Endothelial cell of umbilical vein (primary cell): ENCODE measurements at regions not wholly inside any gene's neighbourhood (a gene's known extent, or its start where the extent isn't known, plus 50 kb on each side); places are given as distances from the start of the nearest gene placed in this dataset.

ENCODE experiments used
- BruUV-seq: library from RNA; stranded (reverse); fragments of 400-500 nt; replicated peaks from 2 replicates; lab custom pipeline; 2021; lab: Mats Ljungman, UMichigan
- CTCF ChIA-PET: fragments of 300-600, 350-600 bp; sonication (Branson Sonifier 250); formaldehyde crosslinking; loops from one replicate; lab custom pipeline; 2021; ENCODE audit warnings: antibody characterized with exemption, inconsistent platforms; lab: Charles Lee
- POLR2A ChIA-PET: fragments of 300-600, 350-600 bp; sonication (Branson Sonifier 250); formaldehyde crosslinking; loops from one replicate; lab custom pipeline; 2021; ENCODE audit warnings: antibody characterized with exemption, inconsistent platforms; lab: Charles Lee
- DNase-seq: peaks from one replicate; pipeline ENCODE4 v3.0.0-alpha.2; 2011; ENCODE audit warnings: low read depth, low spot score
- FAIRE-seq: peaks from 2 replicates; lab custom pipeline; 2011; peaks lifted over from hg19 to GRCh38; lab: Jason Lieb, UNC
- H2AFZ ChIP-seq: 2 replicates; pipeline ENCODE4 v1.6.0; 2012; ENCODE audit warnings: low read depth, low read length, control low read depth, inconsistent platforms
- H3K27ac ChIP-seq: 2 replicates; pipeline ENCODE4 v1.5.1; 2011; ENCODE audit warnings: low read depth, mild to moderate bottlenecking, control low read depth, low read length, moderate library complexity; ENCODE audit not compliant: insufficient read depth
- H3K27me3 ChIP-seq, 2 experiments: 2 replicates each; pipeline versions ENCODE4 v1.6.0 to v1.6.1; 2011; ENCODE audit warnings: low read length in 2 of 2, mixed read lengths in 1 of 2; ENCODE audit not compliant: control insufficient read depth in 2 of 2, insufficient read depth in 2 of 2
- H3K36me3 ChIP-seq, 2 experiments: 2 replicates in 1 of 2; 3 replicates in 1 of 2; pipeline ENCODE4 v1.5.1; 2011; ENCODE audit warnings: low read length in 2 of 2, mild to moderate bottlenecking in 1 of 2, moderate library complexity in 1 of 2; ENCODE audit not compliant: control insufficient read depth in 2 of 2, insufficient read depth in 2 of 2; ENCODE audit errors: extremely low read depth in 1 of 2
- H3K4me1 ChIP-seq: 3 replicates; pipeline ENCODE4 v1.5.1; 2011; ENCODE audit warnings: mild to moderate bottlenecking, low read length; ENCODE audit not compliant: control insufficient read depth, insufficient read depth; ENCODE audit errors: extremely low read depth
- H3K4me2 ChIP-seq: 2 replicates; pipeline ENCODE4 v1.6.1; 2011; ENCODE audit warnings: low read length, control low read depth, mixed read lengths; ENCODE audit not compliant: insufficient read depth
- H3K4me3 ChIP-seq, 3 experiments: fragments of 200-600 bp in 1 of 3; sonication (generic), shearing (Covaris generic) in 1 of 3; replicated peaks in 1 of 3; 2 replicates each; pipeline ENCODE4 v1.5.1; 2011 to 2016; ENCODE audit warnings: control low read depth in 3 of 3, low read length in 3 of 3, mild to moderate bottlenecking in 2 of 3, inconsistent platforms in 1 of 3, low read depth in 1 of 3, moderate library complexity in 1 of 3; ENCODE audit not compliant: insufficient read depth in 1 of 3
- H3K79me2 ChIP-seq: 2 replicates; pipeline ENCODE4 v1.6.0; 2012; ENCODE audit warnings: low read length, inconsistent platforms; ENCODE audit not compliant: control insufficient read depth, insufficient read depth
- H3K9ac ChIP-seq: replicated peaks from 2 replicates; pipeline ENCODE3; 2011; ENCODE audit warnings: low read length, control low read depth; ENCODE audit not compliant: insufficient read depth; ENCODE audit errors: extremely low read depth
- H3K9me1 ChIP-seq: replicated peaks from 3 replicates; pipeline ENCODE4 v1.6.0; 2011; ENCODE audit warnings: mild to moderate bottlenecking, low read length; ENCODE audit not compliant: control insufficient read depth, insufficient read depth; ENCODE audit errors: extremely low read depth
- H3K9me3 ChIP-seq: replicated peaks from 2 replicates; pipeline ENCODE4 v1.5.1; 2012; ENCODE audit warnings: low read length, inconsistent platforms; ENCODE audit not compliant: control insufficient read depth, insufficient read depth
- H4K20me1 ChIP-seq: replicated peaks from 2 replicates; pipeline ENCODE3; 2011; ENCODE audit warnings: mild to moderate bottlenecking, low read length; ENCODE audit not compliant: control insufficient read depth, insufficient read depth; ENCODE audit errors: extremely low read depth
- CTCF ChIP-seq, 2 donors: IDR thresholded peaks; 1 replicate in 1 of 2; 2 replicates in 1 of 2; pipeline ENCODE4 v1.5.1; 2011; ENCODE audit warnings: low read length in 2 of 2, mild to moderate bottlenecking in 2 of 2, moderate library complexity in 2 of 2, control low read depth in 1 of 2, inconsistent platforms in 1 of 2, low read depth in 1 of 2; ENCODE audit not compliant: insufficient read depth in 1 of 2; ENCODE audit errors: extremely low read depth in 1 of 2
- EZH2 ChIP-seq: IDR thresholded peaks from 2 replicates; pipeline ENCODE4 v1.6.1; 2012; ENCODE audit warnings: borderline replicate concordance, low read depth, mild to moderate bottlenecking, moderate library complexity, low read length, inconsistent platforms; ENCODE audit not compliant: severe bottlenecking
- FOS ChIP-seq: IDR thresholded peaks from 2 replicates; pipeline ENCODE4 v1.6.1; 2011; ENCODE audit warnings: mild to moderate bottlenecking, low read length, moderate library complexity, borderline replicate concordance; ENCODE audit not compliant: insufficient read depth
- GATA2 ChIP-seq: IDR thresholded peaks from 2 replicates; pipeline ENCODE4 v1.7.0; 2011; ENCODE audit warnings: low read depth, mild to moderate bottlenecking, moderate library complexity, mixed read lengths, low read length; ENCODE audit not compliant: insufficient read length, insufficient read depth
- JUN ChIP-seq: IDR thresholded peaks from 2 replicates; pipeline ENCODE4 v1.6.1; 2011; ENCODE audit warnings: borderline replicate concordance, low read depth; ENCODE audit not compliant: insufficient read length, insufficient read depth
- MAX ChIP-seq: IDR thresholded peaks from 2 replicates; pipeline ENCODE4 v1.6.1; 2011; ENCODE audit not compliant: insufficient read depth, insufficient read length
- MYC ChIP-seq: IDR thresholded peaks from one replicate; pipeline ENCODE4 v1.6.1; 2011; ENCODE audit warnings: mild to moderate bottlenecking, low read depth, low read length
- POLR2A ChIP-seq: IDR thresholded peaks from 2 replicates; pipeline ENCODE4 v1.6.1; 2012; ENCODE audit warnings: low read depth, mild to moderate bottlenecking, control low read depth, low read length
- POLR2AphosphoS5 ChIP-seq: IDR thresholded peaks from 2 replicates; pipeline ENCODE4 v1.6.1; 2012; ENCODE audit warnings: low read depth, mild to moderate bottlenecking, control low read depth, low read length, moderate library complexity; ENCODE audit not compliant: insufficient read depth
- dilution Hi-C: fragments of 300-500 bp; cut with MboI; formaldehyde crosslinking; loops from one replicate; pipeline ENCODE4 v1.15.0; 2019; ENCODE audit warnings: low sequenced_read_pairs; ENCODE audit not compliant: extremely low pct_ligation_motif_present
- intact Hi-C: fragments of 100-400 bp; cut with micrococcal nuclease; formaldehyde crosslinking; loops from one replicate; pipeline ENCODE4 v1.10.0; 2022

GRCh38 chr10:78212786-78213175 is 179.1 kb downstream of the RPS24 start:
- Histone ChIP-seq H3K9ac (no peak overlapping the region), H3K9me1 (no peaks in the 10 kb centered on the region), H3K79me2 (no peaks in the 10 kb centered on the region), H3K9me3 (no peaks in the 10 kb centered on the region), H4K20me1 (no peaks in the 10 kb centered on the region), H3K4me1 (no peaks in the 10 kb centered on the region), H3K36me3 (no peaks in the 10 kb centered on the region), H2AFZ (no peak overlapping the region), H3K4me2 (no peak overlapping the region), H3K27me3 (peaks cover 4 to 10% of the 10 kb centered on the region in 2 experiments), H3K27ac (no peak overlapping the region), H3K4me3 (no peak overlapping the region)
- dilution Hi-C loops (no loop called here), intact Hi-C loops (loop anchor here (5.0 kb wide), 1 partner anchor 855 kb away; the partner anchor contains the start of gene ZMIZ1)
- DNase-seq (no peak), FAIRE-seq (no peak)
- ChIA-PET CTCF (interaction anchor here (0.7 to 4.9 kb wide), 7 partner anchors 15 to 990 kb away, joined by 3 to 29 read pairs (median 4); no protein-coding TSS in a partner anchor), POLR2A (no interaction called here)
- no TSS peak for BruUV-seq
- TF ChIP-seq CTCF (IDR thresholded peaks at IDR 0.05; ENCODE audit: extremely low read depth in 1 of 2, insufficient read depth in 1 of 2, low read depth in 1 of 2, low read length in 2 of 2) (no peak), GATA2 (no peak), FOS (no peak)

- no peak overlapping the region for H2AFZ ChIP-seq
- intact Hi-C loops, result loop anchor here (5.0 kb wide), 1 partner anchor 852 kb away; the partner anchor contains the start of gene ZMIZ1
Measured at GRCh38 chr10:78214955-78215354, 181.3 kb downstream of the RPS24 start.

More at GRCh38 chr10:78214955-78215354, 181.3 kb downstream of the RPS24 start:
- no TSS peak for BruUV-seq
- TF ChIP-seq POLR2AphosphoS5, result no peak
- no peak for TF ChIP-seq CTCF (IDR thresholded peaks at IDR 0.05; ENCODE audit: extremely low read depth in 1 of 2, insufficient read depth in 1 of 2, low read depth in 1 of 2, low read length in 2 of 2)
- no peak for TF ChIP-seq JUN
- TF ChIP-seq MYC, result no peak
- no peak for TF ChIP-seq GATA2
- no peak for TF ChIP-seq FOS
- TF ChIP-seq POLR2A, result no peak
- no peak for TF ChIP-seq EZH2
- TF ChIP-seq MAX, result no peak
- H3K4me3 ChIP-seq, result no peak overlapping the region
- no peak overlapping the region for H3K4me2 ChIP-seq
- H3K4me1 ChIP-seq, result no peaks in the 10 kb centered on the region
- no peaks in the 10 kb centered on the region for H3K79me2 ChIP-seq
- CTCF ChIA-PET, result interaction anchor here (1.7 kb wide), 1 partner anchor 12 kb away, joined by 5 read pairs; no protein-coding TSS in a partner anchor
- DNase-seq, result no peak
- no peak overlapping the region for H3K9ac ChIP-seq
- FAIRE-seq, result no peak
- no peaks in the 10 kb centered on the region for H3K9me1 ChIP-seq
- H3K27ac ChIP-seq, result no peak overlapping the region
- no peaks in the 10 kb centered on the region for H3K9me3 ChIP-seq
- dilution Hi-C loops, result no loop called here
- POLR2A ChIA-PET, result no interaction called here
- no peaks in the 10 kb centered on the region for H3K36me3 ChIP-seq
- H3K27me3 ChIP-seq, result peaks cover 3 to 10% of the 10 kb centered on the region in 2 experiments
- H4K20me1 ChIP-seq, result no peaks in the 10 kb centered on the region
